ENCODE measurements at regions not wholly inside any gene's neighbourhood (a gene's known extent, or its start where the extent isn't known, plus 50 kb on each side); places are given as distances from the start of the nearest gene placed in this dataset.
"Not testable (repeated sequence)": the region's sequence is repeated elsewhere in the genome, so short reads cannot be mapped to it uniquely, and the experiment has no call there.

DNA sequence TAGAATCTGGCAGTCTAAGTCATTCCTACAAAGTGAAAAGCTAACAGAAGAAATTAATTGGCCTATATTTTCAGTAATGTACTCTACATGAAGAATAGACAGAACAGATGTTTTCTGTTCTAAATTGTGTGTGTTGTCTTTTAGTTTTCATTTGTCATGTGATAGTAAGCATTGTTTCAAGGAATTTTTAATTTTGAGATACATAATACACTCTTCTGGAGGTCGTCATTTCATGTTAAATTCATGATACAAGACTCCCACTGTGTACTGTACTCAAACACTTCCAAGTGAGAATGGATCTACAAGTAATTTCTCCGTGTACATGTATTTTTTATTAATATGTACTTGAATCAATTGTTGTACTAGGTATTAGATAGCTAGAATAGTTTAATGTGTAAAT is 1522.9 kb downstream of the MAT2B start:
- Mint-ChIP-seq H3K9me3 (peaks cover 0 to 11% (median 5%) of the 10 kb centered on the region in 7 donors), H3K4me1 (no peaks in the 10 kb centered on the region), H3K27me3 (no peaks in the 10 kb centered on the region), H3K27ac (no peak overlapping the region), H3K4me3 (no peak overlapping the region), H3K36me3 (no peaks in the 10 kb centered on the region)
- ATAC-seq (ENCODE audit: low read depth in 2 of 2), result no peak
- no peaks in the 10 kb centered on the region for H3K9me3 ChIP-seq (ENCODE audit: control insufficient read depth in 2 of 2, low read length in 2 of 2)
- no peaks in the 10 kb centered on the region for H3K4me1 ChIP-seq (ENCODE audit: control insufficient read depth, insufficient read depth, low read length, poor library complexity, severe bottlenecking)
- H3K4me3 ChIP-seq (ENCODE audit: low read depth, low read length), result no peak overlapping the region
- DNase-seq, result no peak
- no peaks in the 10 kb centered on the region for H3K27me3 ChIP-seq (ENCODE audit: control insufficient read depth, insufficient read depth, low read length)
- H3K36me3 ChIP-seq (ENCODE audit: control insufficient read depth, insufficient read depth, low read length), result no peaks in the 10 kb centered on the region
- H3K27ac ChIP-seq (ENCODE audit: insufficient read depth, low read length, poor library complexity, severe bottlenecking), result no peak overlapping the region

DNA sequence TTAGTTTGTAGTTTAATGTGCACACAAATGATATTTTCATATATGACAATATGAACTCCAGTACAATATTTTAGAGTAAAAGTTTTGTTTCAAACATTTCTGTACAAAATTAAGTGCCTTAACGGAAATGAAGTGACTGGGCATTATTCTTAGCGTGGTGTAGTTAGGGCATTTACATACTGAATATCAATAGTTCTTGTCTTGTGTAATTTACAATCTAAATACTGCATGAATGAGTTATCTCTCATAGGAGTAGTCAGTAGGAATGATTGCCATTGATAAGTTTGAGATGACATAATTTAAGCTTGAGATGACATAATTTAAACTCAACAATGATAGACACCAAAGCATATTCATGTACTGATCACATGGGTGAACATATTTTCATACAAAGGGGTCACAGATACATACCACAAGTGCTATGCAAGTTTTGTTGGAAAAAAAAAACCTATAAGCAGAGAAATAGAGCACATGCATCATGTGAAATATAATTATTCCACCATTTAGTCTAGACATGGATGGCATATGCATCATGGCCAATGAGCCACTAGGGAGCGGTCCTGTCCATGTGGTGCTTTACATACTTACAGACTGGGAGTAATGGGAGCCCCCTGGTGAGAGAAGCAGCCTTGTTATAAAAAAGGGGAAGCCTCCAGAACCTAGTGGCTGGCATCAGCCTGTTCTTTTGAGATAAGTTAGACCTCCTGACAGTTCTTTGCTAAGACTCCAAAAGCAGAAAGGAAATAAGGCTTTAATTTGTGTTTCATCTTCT is 1523.9 kb downstream of the MAT2B start:
- no peak overlapping the region for H3K27ac ChIP-seq (ENCODE audit: insufficient read depth, low read length, poor library complexity, severe bottlenecking)
- H3K4me3 Mint-ChIP-seq, result no peak overlapping the region
- H3K9me3 Mint-ChIP-seq, result peaks cover 0 to 9% (median 5%) of the 10 kb centered on the region in 7 donors
- no peaks in the 10 kb centered on the region for H3K36me3 ChIP-seq (ENCODE audit: control insufficient read depth, insufficient read depth, low read length)
- DNase-seq, result no peak
- H3K9me3 ChIP-seq (ENCODE audit: control insufficient read depth in 2 of 2, low read length in 2 of 2), result no peaks in the 10 kb centered on the region
- no peaks in the 10 kb centered on the region for H3K4me1 ChIP-seq (ENCODE audit: control insufficient read depth, insufficient read depth, low read length, poor library complexity, severe bottlenecking)
- no peaks in the 10 kb centered on the region for H3K4me1 Mint-ChIP-seq
- no peaks in the 10 kb centered on the region for H3K27me3 ChIP-seq (ENCODE audit: control insufficient read depth, insufficient read depth, low read length)
- H3K27me3 Mint-ChIP-seq, result no peaks in the 10 kb centered on the region
- peak overlapping the region in 1 of 3 donors; percentile 10 for H3K27ac Mint-ChIP-seq
- no peak overlapping the region for H3K4me3 ChIP-seq (ENCODE audit: low read depth, low read length)
- ATAC-seq (ENCODE audit: low read depth in 2 of 2), result no peak
- H3K36me3 Mint-ChIP-seq, result no peaks in the 10 kb centered on the region

DNA sequence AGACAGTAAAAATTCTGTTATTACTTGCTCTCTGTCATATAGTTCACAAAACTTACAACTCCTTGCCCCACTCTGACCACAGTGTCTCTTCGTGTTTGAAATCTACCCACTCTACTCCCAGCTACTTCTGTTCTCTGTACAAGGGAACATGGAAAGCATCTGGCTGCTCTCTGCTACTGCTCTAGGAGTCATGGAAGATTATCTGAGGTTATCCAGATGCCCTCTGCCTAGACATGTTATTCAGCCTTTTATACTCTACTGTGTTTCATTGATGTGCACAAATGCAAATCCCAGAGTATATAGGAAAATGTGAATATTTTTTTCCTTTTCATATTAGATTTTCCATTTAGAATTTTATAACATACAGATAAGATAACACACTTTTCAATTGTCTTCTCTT is 1525.6 kb downstream of the MAT2B start:
- Histone ChIP-seq H3K27me3 (ENCODE audit: control insufficient read depth, insufficient read depth, low read length) (no peaks in the 10 kb centered on the region), H3K27ac (ENCODE audit: insufficient read depth, low read length, poor library complexity, severe bottlenecking) (no peak overlapping the region), H3K36me3 (ENCODE audit: control insufficient read depth, insufficient read depth, low read length) (no peaks in the 10 kb centered on the region), H3K4me3 (ENCODE audit: low read depth, low read length) (no peak overlapping the region), H3K9me3 (ENCODE audit: control insufficient read depth in 2 of 2, low read length in 2 of 2) (no peaks in the 10 kb centered on the region), H3K4me1 (ENCODE audit: control insufficient read depth, insufficient read depth, low read length, poor library complexity, severe bottlenecking) (no peaks in the 10 kb centered on the region)
- peaks cover 0 to 15% (median 5%) of the 10 kb centered on the region in 7 donors for H3K9me3 Mint-ChIP-seq
- H3K27ac Mint-ChIP-seq, result no peak overlapping the region
- ATAC-seq (ENCODE audit: low read depth in 2 of 2) (no peak), DNase-seq (no peak)
- no peaks in the 10 kb centered on the region for H3K4me1 Mint-ChIP-seq
- H3K36me3 Mint-ChIP-seq, result no peaks in the 10 kb centered on the region
- H3K4me3 Mint-ChIP-seq, result no peak overlapping the region
- H3K27me3 Mint-ChIP-seq, result no peaks in the 10 kb centered on the region

DNA sequence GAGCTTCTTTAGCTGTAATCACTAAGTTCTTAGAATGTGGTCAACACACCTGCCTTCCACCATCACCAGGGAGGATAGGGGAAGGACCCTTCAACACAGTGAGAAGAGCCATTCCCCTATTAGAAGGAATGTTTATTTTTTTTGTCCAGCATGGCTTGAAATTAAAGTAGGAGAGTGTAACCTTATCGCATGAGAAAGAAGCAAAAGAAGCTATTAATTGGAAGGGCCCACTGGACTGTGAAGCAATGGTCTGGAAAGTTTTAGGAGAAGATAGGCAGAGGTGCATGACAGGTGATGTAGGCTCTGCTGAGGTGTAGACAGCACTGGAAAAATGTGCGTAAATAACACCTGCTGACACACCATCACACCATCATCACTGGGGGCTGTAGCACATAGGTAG is 1526.0 kb downstream of the MAT2B start:
- DNase-seq (no peak), ATAC-seq (ENCODE audit: low read depth in 2 of 2) (no peak)
- no peaks in the 10 kb centered on the region for H3K4me1 Mint-ChIP-seq
- H3K27me3 Mint-ChIP-seq, result no peaks in the 10 kb centered on the region
- no peaks in the 10 kb centered on the region for H3K9me3 ChIP-seq (ENCODE audit: control insufficient read depth in 2 of 2, low read length in 2 of 2)
- no peak overlapping the region for H3K27ac Mint-ChIP-seq
- H3K9me3 Mint-ChIP-seq, result peaks cover 0 to 12% (median 5%) of the 10 kb centered on the region in 7 donors
- H3K27me3 ChIP-seq (ENCODE audit: control insufficient read depth, insufficient read depth, low read length), result no peaks in the 10 kb centered on the region
- H3K36me3 ChIP-seq (ENCODE audit: control insufficient read depth, insufficient read depth, low read length), result no peaks in the 10 kb centered on the region
- no peak overlapping the region for H3K4me3 Mint-ChIP-seq
- H3K4me3 ChIP-seq (ENCODE audit: low read depth, low read length), result no peak overlapping the region
- no peaks in the 10 kb centered on the region for H3K4me1 ChIP-seq (ENCODE audit: control insufficient read depth, insufficient read depth, low read length, poor library complexity, severe bottlenecking)
- H3K36me3 Mint-ChIP-seq, result no peaks in the 10 kb centered on the region
- H3K27ac ChIP-seq (ENCODE audit: insufficient read depth, low read length, poor library complexity, severe bottlenecking), result no peak overlapping the region

DNA sequence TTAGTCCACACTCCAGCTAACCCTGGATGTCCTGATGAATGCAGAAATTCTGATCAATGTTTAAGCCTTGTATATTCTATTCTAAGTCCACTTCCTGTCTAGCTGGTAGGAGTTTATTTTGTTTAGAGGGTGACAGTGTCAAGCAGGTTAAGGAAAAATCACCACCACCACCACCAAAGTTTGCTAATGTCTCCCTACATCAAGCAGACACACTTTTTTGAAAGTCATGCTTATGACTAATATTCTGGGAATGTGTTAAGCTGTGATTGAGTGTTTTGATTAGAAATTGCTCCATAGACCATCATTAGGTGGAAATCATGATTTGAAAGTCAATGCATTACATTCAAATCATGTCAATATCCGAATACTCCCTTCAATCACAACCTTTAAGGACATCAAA is 1530.1 kb downstream of the MAT2B start:
- DNase-seq (no peak), ATAC-seq (ENCODE audit: low read depth in 2 of 2) (no peak)
- H3K4me1 Mint-ChIP-seq, result no peaks in the 10 kb centered on the region
- H3K27ac ChIP-seq (ENCODE audit: insufficient read depth, low read length, poor library complexity, severe bottlenecking), result no peak overlapping the region
- H3K36me3 ChIP-seq (ENCODE audit: control insufficient read depth, insufficient read depth, low read length), result no peaks in the 10 kb centered on the region
- H3K4me1 ChIP-seq (ENCODE audit: control insufficient read depth, insufficient read depth, low read length, poor library complexity, severe bottlenecking), result no peaks in the 10 kb centered on the region
- no peaks in the 10 kb centered on the region for H3K36me3 Mint-ChIP-seq
- peaks cover 0 to 20% (median 4%) of the 10 kb centered on the region in 7 donors for H3K9me3 Mint-ChIP-seq
- no peaks in the 10 kb centered on the region for H3K27me3 Mint-ChIP-seq
- no peak overlapping the region for H3K4me3 ChIP-seq (ENCODE audit: low read depth, low read length)
- no peak overlapping the region for H3K4me3 Mint-ChIP-seq
- no peaks in the 10 kb centered on the region for H3K27me3 ChIP-seq (ENCODE audit: control insufficient read depth, insufficient read depth, low read length)
- no peak overlapping the region for H3K27ac Mint-ChIP-seq
- H3K9me3 ChIP-seq (ENCODE audit: control insufficient read depth in 2 of 2, low read length in 2 of 2), result no peaks in the 10 kb centered on the region

DNA sequence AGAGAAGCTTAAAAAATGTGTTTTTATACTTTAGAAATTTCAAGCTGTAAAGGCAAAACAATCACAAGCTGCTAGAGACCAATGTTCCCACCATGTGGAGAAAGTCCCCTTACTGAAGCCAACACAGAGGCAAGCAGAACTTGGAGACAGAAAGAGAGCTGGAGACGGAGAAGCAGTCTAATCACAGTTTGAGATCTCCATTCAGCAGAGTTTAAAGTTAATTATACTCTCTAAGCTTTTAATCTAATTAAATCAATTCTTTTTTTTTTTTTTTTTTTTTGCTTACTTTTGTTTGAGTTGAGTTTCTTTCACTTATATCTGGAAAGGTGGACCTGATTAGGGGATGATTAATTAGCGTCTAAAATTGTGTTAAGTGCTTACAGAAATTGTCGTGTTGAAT is 1534.3 kb downstream of the MAT2B start:
- Histone ChIP-seq H3K27me3 (ENCODE audit: control insufficient read depth, insufficient read depth, low read length) (no peaks in the 10 kb centered on the region), H3K36me3 (ENCODE audit: control insufficient read depth, insufficient read depth, low read length) (no peaks in the 10 kb centered on the region), H3K9me3 (ENCODE audit: control insufficient read depth in 2 of 2, low read length in 2 of 2) (no peaks in the 10 kb centered on the region), H3K4me3 (ENCODE audit: low read depth, low read length) (no peak overlapping the region), H3K4me1 (ENCODE audit: control insufficient read depth, insufficient read depth, low read length, poor library complexity, severe bottlenecking) (no peaks in the 10 kb centered on the region), H3K27ac (ENCODE audit: insufficient read depth, low read length, poor library complexity, severe bottlenecking) (no peak overlapping the region)
- Mint-ChIP-seq H3K4me1 (no peaks in the 10 kb centered on the region), H3K9me3 (peaks cover 0 to 27% (median 6%) of the 10 kb centered on the region in 7 donors), H3K36me3 (no peaks in the 10 kb centered on the region), H3K27ac (no peak overlapping the region), H3K27me3 (no peaks in the 10 kb centered on the region), H3K4me3 (no peak overlapping the region)
- ATAC-seq (ENCODE audit: low read depth in 2 of 2), result no peak
- DNase-seq, result no peak

DNA sequence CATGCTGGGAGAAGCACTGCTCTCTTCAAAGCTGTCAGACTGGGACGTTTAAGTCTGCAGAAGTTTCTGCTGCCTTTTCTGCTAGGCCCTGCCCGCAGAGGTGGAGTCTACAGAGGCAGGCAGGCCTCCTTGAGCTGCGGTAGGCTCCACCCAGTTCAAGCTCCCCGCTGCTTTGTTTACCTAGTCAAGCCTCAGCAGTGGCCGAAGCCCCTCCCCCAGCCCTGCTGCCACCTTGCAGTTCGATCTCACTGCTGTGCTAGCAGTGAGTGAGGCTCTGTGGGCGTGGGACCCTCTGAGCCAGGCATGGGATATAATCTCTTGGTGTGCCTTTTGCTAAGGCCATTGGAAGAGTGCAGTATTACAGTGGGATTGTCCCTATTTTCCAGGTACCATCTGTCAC is 1540.5 kb downstream of the MAT2B start:
- peaks cover 0 to 22% (median 7%) of the 10 kb centered on the region in 7 donors for H3K9me3 Mint-ChIP-seq
- H3K4me1 Mint-ChIP-seq; DNase-seq; H3K27ac Mint-ChIP-seq; H3K4me3 ChIP-seq (ENCODE audit: low read depth, low read length); H3K27ac ChIP-seq (ENCODE audit: insufficient read depth, low read length, poor library complexity, severe bottlenecking); H3K36me3 ChIP-seq (ENCODE audit: control insufficient read depth, insufficient read depth, low read length); H3K27me3 ChIP-seq (ENCODE audit: control insufficient read depth, insufficient read depth, low read length); H3K36me3 Mint-ChIP-seq; H3K9me3 ChIP-seq (ENCODE audit: control insufficient read depth in 2 of 2, low read length in 2 of 2); H3K4me3 Mint-ChIP-seq; ATAC-seq (ENCODE audit: low read depth in 2 of 2); H3K4me1 ChIP-seq (ENCODE audit: control insufficient read depth, insufficient read depth, low read length, poor library complexity, severe bottlenecking); H3K27me3 Mint-ChIP-seq: not testable (repeated sequence)

DNA sequence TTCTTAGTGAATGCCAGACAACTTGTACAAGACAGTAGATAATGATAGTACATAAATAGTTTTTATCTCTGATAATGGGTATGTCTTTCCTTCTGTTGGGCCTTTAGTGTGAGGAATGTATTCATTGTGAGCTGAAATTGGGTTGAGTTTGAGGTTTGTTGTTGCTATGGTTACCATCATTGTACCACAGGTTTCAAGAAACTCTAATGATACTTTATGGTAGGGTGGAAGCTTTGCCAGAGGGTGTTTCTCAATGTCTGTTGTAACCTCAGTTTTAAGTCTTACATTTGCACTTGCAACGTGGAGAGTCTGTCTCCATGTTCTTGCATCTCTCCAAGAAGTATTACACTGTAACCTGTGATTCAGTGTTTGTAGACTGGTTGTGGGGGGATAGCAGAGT is 1550.1 kb downstream of the MAT2B start:
- H3K4me3 ChIP-seq (ENCODE audit: low read depth, low read length), result no peak overlapping the region
- no peak overlapping the region for H3K4me3 Mint-ChIP-seq
- ATAC-seq (ENCODE audit: low read depth in 2 of 2), result no peak

More for the DNA sequence above, 1550.1 kb downstream of the MAT2B start:
- no peak overlapping the region for H3K27ac Mint-ChIP-seq
- no peaks in the 10 kb centered on the region for H3K4me1 ChIP-seq (ENCODE audit: control insufficient read depth, insufficient read depth, low read length, poor library complexity, severe bottlenecking)
- DNase-seq, result no peak
- H3K9me3 ChIP-seq (ENCODE audit: control insufficient read depth in 2 of 2, low read length in 2 of 2), result no peaks in the 10 kb centered on the region
- no peaks in the 10 kb centered on the region for H3K27me3 ChIP-seq (ENCODE audit: control insufficient read depth, insufficient read depth, low read length)
- no peaks in the 10 kb centered on the region for H3K36me3 Mint-ChIP-seq
- H3K27ac ChIP-seq (ENCODE audit: insufficient read depth, low read length, poor library complexity, severe bottlenecking), result no peak overlapping the region
- H3K4me1 Mint-ChIP-seq, result no peaks in the 10 kb centered on the region
- H3K36me3 ChIP-seq (ENCODE audit: control insufficient read depth, insufficient read depth, low read length), result no peaks in the 10 kb centered on the region
- peaks cover 4% of the 10 kb centered on the region for H3K27me3 Mint-ChIP-seq
- peaks cover 2 to 14% (median 6%) of the 10 kb centered on the region in 7 donors for H3K9me3 Mint-ChIP-seq
